GM18907 (cell line): ENCODE measurements at regions not wholly inside any gene's neighbourhood (a gene's known extent, or its start where the extent isn't known, plus 50 kb on each side); places are given as distances from the start of the nearest gene placed in this dataset.

ENCODE experiments used
- ATAC-seq: cut with Tn5 transposase; IDR thresholded peaks from one replicate; pipeline ENCODE4 v1.9.1; 2021; ENCODE audit warnings: mild to moderate bottlenecking, moderate library complexity; ENCODE audit not compliant: unreplicated experiment

- no peak for ATAC-seq
Measured at GRCh38 chr3:174398761-174399160, 460.4 kb upstream of the NAALADL2 start.

DNA sequence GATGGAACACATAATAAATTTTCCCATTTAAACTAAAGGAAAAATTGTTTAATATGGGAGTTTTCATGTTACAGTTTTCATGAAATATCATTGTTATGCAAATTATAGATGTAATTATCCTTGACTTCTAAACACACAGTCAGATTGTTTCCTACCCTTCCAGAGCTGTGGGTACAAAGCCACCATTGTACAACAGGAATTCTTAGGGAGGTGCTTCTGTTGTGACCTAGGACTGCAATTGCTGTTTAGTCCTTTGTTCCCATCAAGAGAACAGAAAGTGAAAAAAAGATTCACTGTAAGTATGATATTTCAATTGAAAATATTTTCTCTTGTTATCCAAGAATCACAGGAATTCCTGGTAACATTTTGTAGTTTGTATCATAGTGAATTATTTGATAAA lies 455.3 kb upstream of the NAALADL2 start:
- ATAC-seq = no peak

- ATAC-seq = no peak
Measured at GRCh38 chr3:174408310-174408709, 450.8 kb upstream of the NAALADL2 start.

- ATAC-seq = no peak
Measured at GRCh38 chr3:174409086-174409743, 449.9 kb upstream of the NAALADL2 start.

DNA sequence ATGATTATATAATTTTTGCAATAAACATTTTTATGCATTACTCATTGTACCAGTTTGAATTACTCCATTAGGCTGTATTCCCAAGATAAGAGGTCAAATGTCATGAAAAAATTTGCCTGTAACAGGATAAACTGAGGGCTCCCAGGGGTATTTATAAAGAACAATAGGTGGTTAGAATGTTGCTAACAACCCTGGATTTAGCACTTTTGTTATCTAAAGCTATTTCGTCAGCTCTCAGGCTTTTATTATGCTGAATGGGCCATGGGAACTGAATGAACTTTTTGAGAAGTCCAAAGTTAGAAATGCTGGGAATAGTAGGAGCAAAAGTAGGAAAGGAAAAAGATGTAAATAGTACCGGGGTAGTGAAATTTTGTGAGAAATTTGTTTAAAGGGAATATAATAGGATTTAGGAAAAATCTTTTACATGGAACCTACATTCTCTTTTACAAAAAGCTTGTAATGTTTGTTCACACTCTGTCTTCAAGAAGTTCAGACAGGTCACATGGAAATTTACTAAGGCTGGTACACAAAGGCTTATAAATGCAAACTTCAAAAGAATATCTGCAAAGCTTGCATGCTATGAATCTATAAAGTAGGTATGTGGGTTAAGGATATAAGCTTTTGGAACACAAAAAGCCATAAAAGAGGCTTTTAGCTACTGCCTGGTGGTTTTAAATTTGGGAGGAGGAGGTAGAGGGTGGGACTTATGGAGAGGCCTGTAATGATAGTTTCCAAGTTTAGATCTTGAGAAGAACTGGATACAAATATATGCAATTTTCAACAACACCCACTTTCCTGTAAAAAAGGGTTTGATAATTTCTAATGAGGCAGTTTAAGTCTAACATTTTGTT lies 445.8 kb upstream of the NAALADL2 start:
- no peak for ATAC-seq

- ATAC-seq = no peak
Measured at GRCh38 chr3:174414902-174415301, 444.2 kb upstream of the NAALADL2 start.

DNA sequence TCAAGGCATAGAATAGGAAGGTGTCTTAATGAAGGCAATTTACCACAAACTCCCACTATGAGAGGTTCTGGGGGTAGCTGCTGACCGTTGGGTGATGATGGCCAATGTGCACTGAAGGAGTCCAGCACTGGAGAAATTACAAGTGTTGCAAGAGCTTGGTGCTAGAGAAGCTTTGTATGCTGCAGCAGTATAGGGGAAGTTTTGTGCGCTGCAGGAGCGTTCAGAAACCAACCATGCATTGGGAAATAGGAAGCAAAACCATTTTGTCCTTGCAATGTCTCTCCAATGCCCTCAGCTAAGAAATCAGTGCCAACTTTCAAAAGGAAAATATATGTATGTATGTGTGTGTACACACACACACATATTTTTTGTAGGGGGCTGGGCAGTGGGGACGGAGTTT lies 441.6 kb upstream of the NAALADL2 start:
- no peak for ATAC-seq

DNA sequence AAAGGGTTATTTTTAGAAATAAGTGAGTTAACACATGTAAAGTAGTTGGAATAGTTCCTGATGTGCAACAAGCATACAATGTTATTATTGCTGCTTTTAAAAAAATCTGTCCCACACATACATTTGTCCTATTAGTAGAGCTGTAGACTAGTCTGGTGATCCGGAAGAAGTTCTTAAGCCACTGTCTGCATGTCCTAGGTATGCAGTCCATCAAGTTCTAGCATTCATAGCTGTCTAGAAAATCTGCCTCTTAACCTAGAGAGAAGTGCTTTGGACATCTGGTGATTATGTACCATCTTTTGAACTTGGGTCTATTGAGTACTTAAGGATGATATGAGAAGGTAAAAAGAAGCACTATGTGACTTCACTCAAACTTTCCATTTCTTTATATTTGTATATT lies 439.9 kb upstream of the NAALADL2 start:
- ATAC-seq = no peak

- ATAC-seq = no peak
Measured at GRCh38 chr3:174423936-174424335, 435.2 kb upstream of the NAALADL2 start.

DNA sequence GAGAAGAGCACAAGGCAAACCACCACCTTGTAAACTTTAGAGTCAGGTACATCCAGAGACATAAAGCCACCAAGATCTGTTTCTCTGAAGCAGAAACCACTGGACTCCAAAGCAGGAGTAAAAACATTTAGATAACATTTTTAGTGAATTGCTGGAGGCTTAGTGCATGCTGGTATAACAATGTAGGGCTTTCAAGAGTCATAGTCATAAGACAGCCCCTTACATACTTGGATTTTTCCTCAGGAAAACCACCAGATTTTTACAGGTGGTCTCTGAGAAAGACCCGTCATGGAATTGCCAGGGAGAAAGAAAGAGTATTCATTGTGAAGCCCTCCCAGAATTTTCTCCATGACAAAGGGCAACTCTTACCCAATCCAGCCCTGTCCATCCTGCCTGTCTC lies 434.5 kb upstream of the NAALADL2 start:
- no peak for ATAC-seq

GRCh38 chr3:174425422-174425821 lies 433.7 kb upstream of the NAALADL2 start:
- ATAC-seq = no peak

DNA sequence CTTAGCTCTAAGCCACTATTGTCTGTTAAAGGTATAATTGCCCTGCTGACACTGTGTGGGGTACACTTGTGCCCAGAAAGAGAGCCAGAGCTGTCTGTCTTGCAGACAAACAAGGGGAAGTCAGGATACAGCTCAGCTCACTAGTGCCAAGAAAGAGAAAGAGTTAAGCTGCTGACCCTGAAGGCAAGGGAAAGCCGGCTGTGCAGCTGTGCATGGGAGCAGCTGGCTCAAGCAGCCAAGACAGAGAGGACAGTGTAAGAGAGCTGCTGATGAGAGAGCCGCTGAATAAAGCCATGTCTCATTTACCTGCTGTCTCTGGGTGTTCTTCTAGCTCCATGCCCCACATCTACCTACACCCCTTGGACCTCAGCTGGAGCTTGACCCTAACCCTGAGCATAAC lies 428.1 kb upstream of the NAALADL2 start:
- no peak for ATAC-seq

GRCh38 chr3:174431717-174432116 lies 427.4 kb upstream of the NAALADL2 start:
- no peak for ATAC-seq

- ATAC-seq = no peak
Measured at GRCh38 chr3:174436367-174436766, 422.8 kb upstream of the NAALADL2 start.

DNA sequence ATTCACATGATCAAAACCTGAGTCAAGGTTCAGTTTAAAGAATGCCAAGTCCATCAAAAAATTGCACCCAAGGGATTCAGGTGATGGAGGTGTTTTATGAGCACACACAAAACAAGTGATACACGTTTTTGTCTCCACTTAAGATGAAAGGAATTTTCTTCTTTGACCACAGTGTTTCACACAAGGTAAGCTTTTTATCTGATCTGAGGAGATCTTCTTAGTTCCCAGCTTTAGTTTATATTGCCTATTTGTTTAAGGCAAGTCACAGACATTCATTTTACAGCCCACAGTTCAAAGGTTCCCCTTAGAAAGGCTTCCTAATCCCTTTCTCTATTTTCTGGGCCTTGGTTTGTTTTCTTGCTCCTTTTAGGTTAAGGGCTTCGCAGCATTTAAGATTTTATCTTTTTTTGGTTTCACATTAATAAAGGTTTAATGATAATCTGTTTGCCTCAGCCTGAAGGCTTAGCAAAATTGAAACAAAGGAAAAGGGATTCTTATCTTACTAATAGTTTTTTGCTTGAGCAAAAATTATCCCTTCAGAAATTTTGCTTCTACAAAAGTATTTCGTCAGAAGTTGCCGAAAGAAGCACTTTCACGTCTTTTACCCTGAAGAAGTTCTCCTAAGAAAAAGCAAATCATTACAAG lies 420.5 kb upstream of the NAALADL2 start:
- no peak for ATAC-seq

- no peak for ATAC-seq
Measured at GRCh38 chr3:174439331-174440252, 419.5 kb upstream of the NAALADL2 start.

- ATAC-seq = no peak
Measured at GRCh38 chr3:174440253-174440701, 418.9 kb upstream of the NAALADL2 start.

DNA sequence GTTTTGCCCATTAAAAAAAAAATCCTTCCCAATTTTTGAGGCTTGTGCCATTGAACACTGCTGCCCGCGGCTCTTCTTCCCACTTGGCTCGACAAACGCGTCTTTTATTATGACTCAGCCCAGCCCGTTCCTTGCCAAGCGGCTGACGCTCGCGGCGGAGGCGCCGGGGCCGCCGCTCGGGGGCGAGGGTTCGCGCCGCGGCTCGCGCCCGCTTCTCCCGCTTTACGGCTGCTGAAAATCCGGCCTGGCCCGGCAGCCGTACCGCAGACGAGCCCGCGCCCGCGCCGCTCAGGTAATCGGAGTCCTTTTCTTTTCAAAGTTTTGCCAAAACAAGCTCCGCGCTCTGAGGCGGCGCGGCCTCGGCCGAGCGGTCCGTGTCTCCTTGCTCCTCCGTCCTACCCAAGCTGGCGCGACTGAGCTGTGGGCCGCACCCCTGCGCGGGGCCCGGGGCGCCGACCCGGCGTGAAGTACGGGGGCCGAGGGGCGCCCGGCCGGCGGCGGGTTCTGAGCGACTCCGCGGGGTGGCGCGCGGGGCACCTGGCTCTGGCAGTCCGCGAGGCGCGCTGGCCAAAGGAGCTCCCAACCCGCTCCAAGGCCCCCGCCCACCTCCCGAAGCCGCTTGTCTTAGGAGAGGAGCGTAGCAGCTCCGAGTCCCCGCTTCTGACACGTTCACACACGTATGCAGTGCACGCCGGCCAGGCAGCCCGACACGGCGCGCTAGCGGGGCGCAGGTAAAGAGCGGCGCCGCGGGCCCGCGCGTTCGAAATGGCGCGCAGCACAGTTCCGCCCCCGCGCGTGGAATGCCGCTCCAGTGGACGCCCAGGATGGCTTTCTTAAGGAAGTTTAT lies 418.2 kb upstream of the NAALADL2 start:
- ATAC-seq = peak; percentile 82

DNA sequence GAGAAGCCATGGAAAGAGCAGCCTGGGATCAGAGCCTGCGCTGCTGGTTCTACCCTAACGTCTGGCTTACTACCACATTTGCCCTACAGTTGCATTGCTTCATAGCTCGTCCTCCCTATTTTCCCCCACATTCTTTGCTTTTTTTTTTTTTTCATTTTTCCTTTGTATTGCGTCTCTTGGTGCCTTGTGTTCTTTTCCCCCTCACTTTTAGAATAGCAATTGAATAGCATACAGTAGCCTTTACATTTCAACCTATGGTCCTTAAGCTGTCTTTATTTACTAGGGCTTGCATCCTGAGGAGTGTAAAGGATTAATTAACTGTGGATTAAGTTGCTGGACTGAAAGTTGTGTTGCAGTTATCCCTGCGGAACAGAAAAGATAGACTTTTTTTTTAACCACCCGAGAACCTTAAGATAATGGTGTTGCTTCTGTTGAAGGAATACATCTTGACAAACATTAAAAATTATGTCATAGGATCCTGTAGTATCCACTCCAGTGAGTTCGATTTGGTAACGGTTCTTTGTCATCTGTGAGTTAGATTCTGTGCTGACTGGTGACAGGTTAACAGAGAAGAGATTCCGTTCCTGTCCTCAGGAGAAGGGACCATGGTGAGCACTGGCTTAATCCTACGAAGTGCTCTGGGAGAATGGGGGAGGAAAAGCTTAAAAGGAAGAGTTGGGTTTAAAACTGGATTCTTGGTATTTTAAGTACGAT lies 417.4 kb upstream of the NAALADL2 start:
- no peak for ATAC-seq
